HG02981 (cell line): ENCODE measurements at regions not wholly inside any gene's neighbourhood (a gene's known extent, or its start where the extent isn't known, plus 50 kb on each side); places are given as distances from the start of the nearest gene placed in this dataset.
"Not testable (repeated sequence)": the region's sequence is repeated elsewhere in the genome, so short reads cannot be mapped to it uniquely, and the experiment has no call there.

Experiments
- ATAC-seq: cut with Tn5 transposase; IDR thresholded peaks from one replicate; pipeline ENCODE4 v1.9.1; 2021; ENCODE audit warnings: mild to moderate bottlenecking, moderate library complexity; ENCODE audit not compliant: unreplicated experiment

DNA sequence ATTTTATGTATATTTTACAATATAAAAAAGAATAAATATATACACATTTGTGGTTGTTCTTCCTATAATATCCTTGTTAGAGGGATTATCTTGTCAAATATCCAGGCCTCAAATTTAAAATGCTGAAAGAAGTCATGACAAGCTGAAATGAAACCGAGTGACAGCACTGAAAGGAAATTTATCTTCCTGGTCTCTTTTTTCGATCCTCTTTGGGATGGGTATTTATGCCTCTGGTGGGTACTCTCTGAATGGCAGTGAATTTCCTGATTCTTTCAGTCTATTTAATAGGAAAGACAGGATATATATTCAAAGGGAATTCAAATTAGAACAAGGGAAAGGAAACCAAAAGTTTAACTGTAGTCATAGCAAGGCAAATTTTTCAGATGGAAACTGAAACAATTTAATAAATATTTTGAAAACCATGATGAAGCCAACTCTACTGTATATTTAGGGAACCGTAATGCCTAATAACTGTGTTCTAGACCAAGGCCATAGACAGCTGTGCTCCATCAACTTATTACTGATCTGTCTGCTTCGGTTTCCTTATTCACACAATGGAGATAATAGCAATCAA, 97.9 kb downstream of the DLEU7 start:
- ATAC-seq = no peak

DNA sequence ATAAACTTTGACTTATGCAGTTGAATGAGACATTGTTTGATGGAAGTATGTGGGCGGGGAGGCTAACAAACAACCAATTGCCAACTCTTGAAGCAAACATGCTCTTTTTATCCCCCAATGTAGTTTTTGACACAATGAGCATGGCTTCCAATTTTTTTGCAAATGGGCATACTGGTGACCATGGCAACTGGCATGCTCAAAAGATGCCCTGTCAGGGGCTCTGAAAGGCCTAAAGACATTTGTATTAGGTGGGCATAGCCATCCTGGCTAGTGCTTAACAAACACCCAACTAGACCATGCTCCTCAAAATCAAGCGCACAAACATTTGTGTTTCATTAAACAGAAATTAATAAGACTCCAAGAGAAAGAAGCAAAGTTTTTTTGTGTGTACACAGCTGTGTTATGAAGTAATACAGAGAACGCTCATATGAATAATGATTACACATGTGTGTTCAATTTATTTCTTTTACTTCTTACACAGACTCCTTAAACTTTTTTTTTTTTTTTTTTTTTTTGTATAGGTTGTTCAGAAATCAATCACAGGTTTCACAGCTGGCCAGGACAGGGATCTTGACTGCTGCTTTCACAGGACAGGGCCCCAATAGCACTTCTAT, 95.6 kb downstream of the DLEU7 start:
- no peak for ATAC-seq

DNA sequence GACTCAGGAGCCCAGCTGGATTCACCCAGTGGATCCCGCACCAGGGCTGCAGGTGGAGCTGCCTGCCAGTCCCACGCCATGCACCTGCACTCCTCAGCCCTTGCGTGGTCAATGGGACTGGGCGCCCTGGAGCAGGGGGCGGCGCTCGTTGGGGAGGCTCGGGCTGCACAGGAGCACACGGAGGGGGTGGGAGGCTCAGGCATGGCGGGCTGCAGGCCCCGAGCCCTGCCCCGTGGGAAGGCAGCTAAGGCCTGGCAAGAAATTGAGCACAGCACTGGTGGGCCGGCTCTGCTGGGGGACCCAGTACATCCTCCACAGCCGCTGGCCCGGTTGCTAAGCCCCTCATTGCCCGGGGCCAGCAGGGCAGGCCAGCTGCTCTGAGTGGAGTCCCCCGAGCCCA, 90.3 kb downstream of the DLEU7 start:
- ATAC-seq = not testable (repeated sequence)

DNA sequence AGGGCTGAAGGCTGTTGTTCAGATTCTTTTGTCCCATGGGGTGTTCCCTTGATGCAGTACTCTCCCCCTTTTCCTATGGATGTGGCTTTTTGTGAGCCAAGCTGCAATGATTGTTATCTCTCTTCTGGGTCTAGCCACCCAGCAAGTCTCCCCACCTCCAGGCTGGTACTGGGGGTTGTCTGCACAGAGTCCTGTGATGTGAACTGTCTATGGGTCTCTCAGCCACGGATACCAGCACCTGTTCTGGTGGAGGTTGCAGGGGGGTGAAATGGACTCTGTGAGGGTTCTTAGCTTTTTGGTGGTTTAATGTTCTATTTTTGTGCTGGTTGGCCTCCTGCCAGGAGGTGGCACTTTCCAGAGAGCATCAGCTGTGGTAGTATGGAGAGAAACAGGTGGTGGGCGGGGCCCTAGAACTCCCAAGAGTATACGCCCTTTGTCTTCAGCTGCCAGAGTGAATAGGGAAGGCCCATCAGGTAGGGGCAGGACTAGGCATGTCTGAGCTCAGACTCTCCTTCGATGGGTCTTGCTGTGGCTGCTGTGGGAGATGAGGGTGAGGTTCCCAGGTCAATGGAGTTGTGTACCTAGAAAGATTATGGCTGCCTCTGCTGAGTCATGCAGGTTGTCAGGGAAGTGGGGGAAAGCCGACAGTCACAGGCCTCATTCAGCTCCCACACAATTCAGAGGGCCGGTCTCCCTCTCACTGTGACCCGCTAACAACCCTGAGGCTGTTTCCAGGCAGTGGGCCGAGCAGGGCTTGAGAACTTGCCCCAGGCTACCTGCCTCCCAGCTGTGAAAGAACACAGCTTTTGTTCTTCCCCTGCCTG, 87.4 kb downstream of the DLEU7 start:
- ATAC-seq = not testable (repeated sequence)

GRCh38 chr13:50757008-50757407, 86.5 kb downstream of the DLEU7 start:
- ATAC-seq = no peak

- no peak for ATAC-seq
Measured at GRCh38 chr13:50758796-50759195, 84.7 kb downstream of the DLEU7 start.

DNA sequence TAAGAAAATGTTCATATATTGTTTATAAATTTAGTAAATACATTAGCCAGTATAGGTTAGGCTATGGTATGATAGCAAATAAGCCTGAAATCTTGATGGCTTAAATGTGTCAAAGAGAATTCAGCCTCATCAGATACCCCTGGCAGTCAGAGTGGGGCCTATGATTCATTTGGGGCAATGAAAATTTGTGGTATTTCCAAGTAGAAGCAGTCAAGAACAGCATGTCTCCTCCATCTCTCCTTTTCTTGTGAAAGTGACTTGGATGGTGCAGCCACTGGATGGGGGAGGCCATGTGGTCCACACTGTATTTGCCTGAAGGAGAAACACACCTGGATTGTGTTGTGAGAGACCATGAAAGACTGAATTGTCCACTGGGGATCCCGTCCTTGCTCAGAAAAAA, 82.7 kb downstream of the DLEU7 start:
- ATAC-seq = no peak

- no peak for ATAC-seq
Measured at GRCh38 chr13:50761406-50761805, 82.1 kb downstream of the DLEU7 start.

- ATAC-seq = no peak
Measured at GRCh38 chr13:50762969-50763567, 80.4 kb downstream of the DLEU7 start.

DNA sequence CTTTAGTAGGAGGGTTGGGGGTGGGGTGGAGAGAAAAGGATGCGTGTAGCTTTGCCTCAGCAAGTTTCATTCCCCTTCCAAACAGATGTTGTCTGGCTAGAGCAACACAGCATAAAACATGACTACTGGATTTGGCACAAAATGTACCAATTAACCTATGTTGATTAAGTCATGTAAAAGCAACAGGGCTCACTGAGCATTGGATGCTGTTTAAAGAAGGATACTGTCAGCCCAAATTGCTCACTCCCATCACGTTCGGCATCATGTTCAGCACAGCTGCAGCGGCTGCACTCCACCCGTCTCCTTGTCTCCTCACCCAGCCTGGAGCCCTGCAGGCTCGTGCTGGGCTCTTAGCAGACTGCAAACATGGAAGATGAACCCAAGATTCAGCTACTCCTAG, 77.5 kb downstream of the DLEU7 start:
- no peak for ATAC-seq

DNA sequence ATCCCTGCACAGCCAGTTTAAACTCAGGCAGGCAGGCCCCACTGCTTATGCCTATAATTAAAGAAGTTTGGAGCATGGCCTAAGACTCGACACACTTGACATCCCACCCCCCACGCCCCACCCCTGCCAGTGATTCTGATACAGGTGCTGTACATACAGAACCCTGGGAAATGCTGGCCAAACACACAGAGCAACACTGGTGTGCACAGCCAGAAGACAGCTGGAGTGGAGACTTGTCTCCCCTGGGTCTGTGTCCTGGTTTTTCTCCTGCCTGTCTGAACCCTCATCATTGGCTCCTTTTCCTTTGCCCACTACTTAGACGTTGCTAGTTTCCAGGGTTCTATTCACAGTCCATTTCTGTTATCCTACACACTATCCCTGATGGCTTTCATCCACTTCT, 76.8 kb downstream of the DLEU7 start:
- no peak for ATAC-seq

DNA sequence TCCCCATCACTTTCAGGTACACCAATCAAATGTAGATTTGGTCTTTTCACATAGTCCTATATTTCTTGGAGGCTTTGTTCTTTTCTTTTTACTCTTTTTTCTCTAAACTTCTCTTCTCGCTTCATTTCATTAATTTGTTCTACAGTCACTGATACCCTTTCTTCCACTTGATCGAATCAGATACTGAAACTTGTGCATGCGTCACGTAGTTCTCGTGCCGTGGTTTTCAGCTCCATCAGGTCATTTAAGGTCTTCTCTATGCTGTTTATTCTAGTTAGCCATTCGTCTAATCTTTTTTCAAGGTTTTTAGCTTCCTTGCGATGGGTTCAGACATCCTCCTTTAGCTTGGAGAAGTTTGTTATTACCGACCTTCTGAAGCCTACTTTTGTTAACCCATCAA, 70.6 kb downstream of the DLEU7 start:
- not testable (repeated sequence) for ATAC-seq
